GM19467 (cell line): ENCODE measurements at regions not wholly inside any gene's neighbourhood (a gene's known extent, or its start where the extent isn't known, plus 50 kb on each side); places are given as distances from the start of the nearest gene placed in this dataset.

ENCODE experiments used
- ATAC-seq: cut with Tn5 transposase; IDR thresholded peaks from one replicate; pipeline ENCODE4 v1.9.1; 2021; ENCODE audit warnings: mild to moderate bottlenecking, moderate library complexity; ENCODE audit not compliant: unreplicated experiment

GRCh38 chr14:38777401-38777800, 325.6 kb downstream of the SEC23A start:
- no peak for ATAC-seq

- no peak for ATAC-seq
These were observed 327.0 kb downstream of the SEC23A start for GRCh38 chr14:38775986-38776385.

- no peak for ATAC-seq
These were observed 328.9 kb downstream of the SEC23A start for GRCh38 chr14:38774162-38774561.

- ATAC-seq: no peak
These were observed 332.8 kb downstream of the SEC23A start for GRCh38 chr14:38770251-38770650.

GRCh38 chr14:38762845-38763244, 340.2 kb downstream of the SEC23A start:
- ATAC-seq: no peak

GRCh38 chr14:38762426-38762825, 340.6 kb downstream of the SEC23A start:
- no peak for ATAC-seq

GRCh38 chr14:38761033-38761432, 342.0 kb downstream of the SEC23A start:
- ATAC-seq: no peak

- ATAC-seq: no peak
These were observed 344.4 kb downstream of the SEC23A start for GRCh38 chr14:38758661-38759060.

- ATAC-seq: no peak
These were observed 348.0 kb downstream of the SEC23A start for GRCh38 chr14:38755036-38755435.

- ATAC-seq: no peak
These were observed 350.3 kb downstream of the SEC23A start for GRCh38 chr14:38752750-38753149.

GRCh38 chr14:38752341-38752740, 350.7 kb downstream of the SEC23A start:
- ATAC-seq: no peak

- no peak for ATAC-seq
These were observed 351.6 kb downstream of the SEC23A start for GRCh38 chr14:38751459-38751858.

- ATAC-seq: no peak
These were observed 353.1 kb downstream of the SEC23A start for GRCh38 chr14:38749936-38750335.

GRCh38 chr14:38745861-38746260, 357.2 kb downstream of the SEC23A start:
- no peak for ATAC-seq

GRCh38 chr14:38743966-38744584, 359.0 kb downstream of the SEC23A start:
- no peak for ATAC-seq

- no peak for ATAC-seq
These were observed 365.2 kb downstream of the SEC23A start for GRCh38 chr14:38737686-38738407.

GRCh38 chr14:38735005-38735404, 368.0 kb downstream of the SEC23A start:
- no peak for ATAC-seq

GRCh38 chr14:38731962-38732361, 371.1 kb downstream of the SEC23A start:
- no peak for ATAC-seq

GRCh38 chr14:38730420-38730819, 372.6 kb downstream of the SEC23A start:
- no peak for ATAC-seq

- ATAC-seq: no peak
These were observed 375.3 kb downstream of the SEC23A start for GRCh38 chr14:38727731-38728130.

GRCh38 chr14:38724621-38725020, 378.4 kb downstream of the SEC23A start:
- no peak for ATAC-seq

GRCh38 chr14:38723959-38724358, 379.1 kb downstream of the SEC23A start:
- no peak for ATAC-seq

GRCh38 chr14:38723277-38723676, 379.8 kb downstream of the SEC23A start:
- ATAC-seq: no peak
